CD4-positive, alpha-beta T cell treated with Interleukin-6 at 100 ng/mL for 8 hours (primary cell): ENCODE measurements at regions not wholly inside any gene's neighbourhood (a gene's known extent, or its start where the extent isn't known, plus 50 kb on each side); places are given as distances from the start of the nearest gene placed in this dataset.
A peak's percentile ranks its signal among the peaks of the same experiment; 100 is the strongest.

ENCODE experiments used
- DNase-seq: peaks from one replicate; pipeline ENCODE4 v3.0.0-alpha.2; 2020; ENCODE audit warnings: mixed read lengths, low spot score

- no peak for DNase-seq
These were observed 102.8 kb downstream of the MAF start for GRCh38 chr16:79497606-79498350.

DNA sequence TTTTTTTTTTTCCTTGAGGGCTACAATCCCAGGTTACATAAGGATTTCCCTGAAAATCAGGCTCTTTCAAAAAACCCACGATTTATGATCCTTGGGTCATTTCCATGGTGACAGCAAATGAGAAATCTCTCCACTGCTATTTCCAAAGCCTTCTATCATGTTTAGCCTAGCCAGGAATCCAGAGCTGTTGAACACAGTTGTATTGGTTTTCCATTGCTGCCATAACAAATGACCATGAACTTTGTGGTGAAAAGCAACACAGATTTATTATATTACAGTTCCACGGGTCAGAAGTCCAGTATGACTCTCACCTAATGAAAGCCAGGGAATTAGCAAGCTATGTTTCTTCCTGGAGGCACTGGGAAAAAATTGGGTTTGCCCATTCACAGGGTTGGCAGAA lies 106.6 kb downstream of the MAF start:
- no peak for DNase-seq

- DNase-seq = no peak
These were observed 108.5 kb downstream of the MAF start for GRCh38 chr16:79492036-79492435.

DNA sequence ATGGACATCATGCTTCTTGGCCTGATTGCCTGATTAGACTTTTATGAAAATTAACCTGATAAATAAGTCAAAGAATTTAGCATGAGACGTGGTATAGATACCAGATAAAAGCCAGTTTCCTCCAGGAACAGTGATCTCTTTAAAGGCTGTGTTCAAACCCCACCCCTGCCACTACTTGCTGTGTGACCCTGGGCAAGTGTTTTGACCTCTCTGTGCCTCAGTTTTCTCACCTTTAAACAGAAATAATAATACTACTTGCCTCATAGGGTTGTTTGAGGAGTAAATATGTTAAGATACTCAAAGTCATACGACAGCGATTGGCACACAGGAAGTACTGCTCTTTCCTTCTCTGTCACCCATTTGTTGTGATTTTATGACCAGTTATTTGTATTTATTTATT lies 115.5 kb downstream of the MAF start:
- DNase-seq = no peak

DNA sequence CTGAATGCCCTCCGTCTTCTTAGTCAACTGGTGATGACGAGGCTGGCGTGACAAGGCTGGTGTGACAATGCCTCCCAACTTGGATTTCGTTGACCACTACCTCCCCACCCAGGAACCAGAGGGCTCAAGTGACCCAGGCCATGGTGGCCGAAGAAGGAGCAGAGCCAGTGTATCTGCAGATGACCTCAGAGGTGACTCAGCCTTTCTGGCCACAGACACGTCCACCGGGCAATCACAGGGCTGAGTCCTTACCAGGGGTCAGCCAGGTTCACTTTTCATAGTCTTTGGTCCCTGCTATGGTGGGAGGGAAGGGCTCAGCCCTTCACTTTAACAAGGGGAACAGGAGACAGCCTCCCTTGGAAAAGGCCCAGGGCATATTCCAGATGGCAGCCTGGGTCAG lies 116.3 kb downstream of the MAF start:
- DNase-seq = no peak

- DNase-seq = no peak
These were observed 117.2 kb downstream of the MAF start for GRCh38 chr16:79483336-79483735.

- DNase-seq = no peak
These were observed 118.5 kb downstream of the MAF start for GRCh38 chr16:79482011-79482410.

GRCh38 chr16:79480929-79481328 lies 119.6 kb downstream of the MAF start:
- no peak for DNase-seq

GRCh38 chr16:79480056-79480455 lies 120.5 kb downstream of the MAF start:
- DNase-seq = no peak

DNA sequence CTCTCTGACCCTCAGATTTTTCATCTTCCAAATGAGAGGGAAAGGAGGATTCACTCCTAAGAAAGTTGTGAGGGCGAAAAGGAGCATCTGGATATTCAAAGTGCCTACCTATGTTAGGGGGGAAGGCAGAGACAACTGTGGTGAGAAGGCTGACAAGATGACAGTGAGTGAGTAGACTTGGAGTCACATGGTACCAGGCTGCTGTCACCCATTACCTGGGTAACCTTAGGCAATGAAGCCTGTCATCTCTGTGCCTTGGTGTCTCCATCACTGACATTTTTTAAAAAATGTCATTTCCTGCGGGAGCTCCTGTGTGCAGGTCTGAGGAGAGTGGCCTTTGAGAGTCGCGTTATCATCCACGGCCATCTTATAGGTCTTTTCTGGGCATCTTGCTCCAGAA lies 124.0 kb downstream of the MAF start:
- no peak for DNase-seq

GRCh38 chr16:79475841-79476240 lies 124.7 kb downstream of the MAF start:
- no peak for DNase-seq

DNA sequence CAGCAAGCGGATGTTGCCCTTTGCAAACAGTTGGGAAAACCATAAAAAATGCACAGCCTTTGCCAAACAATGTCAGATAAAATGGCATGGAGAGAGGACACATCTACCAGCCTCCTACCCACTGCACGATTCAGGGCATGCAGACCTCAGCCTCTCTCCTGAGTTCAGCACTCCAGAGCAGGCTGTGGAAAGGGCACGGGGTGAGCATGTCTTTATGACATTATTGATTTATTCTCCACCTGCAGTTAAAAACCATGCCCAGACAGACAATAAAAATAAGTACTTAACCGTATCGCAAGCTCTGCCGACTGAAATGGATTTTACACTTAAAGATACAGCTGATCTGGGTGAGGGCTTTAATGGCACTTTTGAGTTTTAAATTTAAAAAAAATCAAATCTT lies 127.1 kb downstream of the MAF start:
- DNase-seq = no peak

- no peak for DNase-seq
These were observed 128.1 kb downstream of the MAF start for GRCh38 chr16:79472426-79472825.

- no peak for DNase-seq
These were observed 130.5 kb downstream of the MAF start for GRCh38 chr16:79469999-79470398.

GRCh38 chr16:79468631-79469030 lies 131.9 kb downstream of the MAF start:
- no peak for DNase-seq

DNA sequence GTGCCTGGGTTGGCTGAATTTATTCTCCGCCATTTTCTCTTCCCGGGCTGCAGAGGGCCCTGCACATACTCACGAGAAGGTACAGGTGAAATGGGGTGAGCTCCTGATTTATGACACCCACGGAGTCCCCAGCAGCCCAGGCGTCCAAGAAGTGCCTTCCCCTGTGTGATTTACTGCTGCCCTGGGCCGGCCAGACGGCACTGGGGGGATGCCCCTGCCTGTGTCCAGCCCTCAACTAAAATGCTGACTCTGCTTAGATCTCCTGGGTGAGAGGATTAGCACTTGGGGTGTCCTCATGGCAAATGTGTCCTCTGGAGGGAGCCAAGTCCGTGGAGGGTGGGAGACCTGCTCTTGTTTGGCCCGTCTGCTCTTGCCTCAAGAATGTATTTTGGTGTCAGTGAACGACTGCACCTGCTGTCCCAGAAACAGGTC lies 132.4 kb downstream of the MAF start:
- DNase-seq = no peak

DNA sequence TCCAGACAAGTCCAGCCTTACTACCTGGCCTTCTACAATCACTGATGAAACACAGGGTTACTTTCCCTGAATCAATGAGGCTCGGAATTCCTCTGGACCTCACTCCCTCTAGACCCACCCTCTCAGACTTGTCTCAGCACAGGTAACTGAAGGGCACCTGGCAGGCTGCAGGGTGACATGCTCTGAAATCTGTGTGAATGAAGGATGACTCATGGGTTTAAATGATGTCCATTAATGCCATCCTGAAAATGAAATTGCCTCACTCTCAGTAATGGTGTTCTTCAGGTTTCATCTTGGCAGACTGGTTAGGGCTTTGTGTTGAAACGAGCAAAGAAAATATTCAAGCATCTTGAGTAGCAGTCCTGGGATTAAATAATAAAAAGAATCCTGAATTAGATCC lies 134.4 kb downstream of the MAF start:
- DNase-seq = no peak

- DNase-seq = no peak
These were observed 136.7 kb downstream of the MAF start for GRCh38 chr16:79463841-79464240.

GRCh38 chr16:79456036-79456435 lies 144.5 kb downstream of the MAF start:
- no peak for DNase-seq

DNA sequence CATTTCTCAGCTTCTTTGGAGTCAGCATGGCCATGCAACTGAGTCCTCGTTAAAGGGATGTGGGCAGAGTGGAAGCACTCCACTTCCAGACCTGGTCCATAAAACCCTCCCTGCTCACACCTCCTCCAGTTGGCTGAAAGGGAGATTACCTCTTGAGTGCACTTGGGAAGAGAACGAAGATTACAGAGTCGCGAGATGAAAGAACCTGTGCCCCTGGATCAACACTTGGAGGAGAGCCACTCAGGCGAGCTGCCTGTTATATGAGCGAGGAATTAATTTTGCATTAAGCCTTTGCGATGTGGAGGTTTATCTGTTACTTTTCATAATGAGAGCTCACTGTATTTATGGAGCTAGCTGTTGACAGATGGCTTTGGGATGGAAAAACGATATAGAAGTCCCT lies 147.9 kb downstream of the MAF start:
- DNase-seq = no peak

DNA sequence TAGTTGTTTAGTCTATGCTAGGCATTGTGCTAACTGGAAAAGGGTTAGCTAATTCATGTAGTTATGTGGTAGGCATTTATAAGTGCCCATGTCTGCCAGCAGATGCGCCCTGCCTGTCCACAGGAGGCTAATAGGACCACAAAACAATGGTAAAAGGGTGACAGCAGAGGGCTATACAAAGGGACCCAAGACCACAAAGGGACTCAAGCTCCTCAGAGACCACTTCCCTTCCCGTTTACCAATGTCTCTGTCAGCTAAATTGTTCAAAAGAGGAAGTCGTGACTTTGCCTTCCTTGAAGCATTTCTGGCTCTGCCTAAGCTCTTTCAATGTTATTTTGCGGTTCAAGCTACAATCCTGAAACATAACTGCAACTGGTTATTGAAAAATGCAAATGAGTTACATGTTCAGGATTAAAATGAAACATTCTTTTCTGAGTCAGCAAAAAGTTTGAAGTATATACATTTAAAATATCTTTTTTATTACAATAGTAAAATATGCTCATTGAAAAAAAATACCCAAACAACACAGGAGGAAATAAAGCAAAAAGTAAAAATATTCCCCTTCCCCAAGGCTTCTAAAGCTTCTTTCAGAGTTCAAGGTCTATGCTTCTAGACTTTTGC lies 149.2 kb downstream of the MAF start:
- peak; percentile 5 for DNase-seq

DNA sequence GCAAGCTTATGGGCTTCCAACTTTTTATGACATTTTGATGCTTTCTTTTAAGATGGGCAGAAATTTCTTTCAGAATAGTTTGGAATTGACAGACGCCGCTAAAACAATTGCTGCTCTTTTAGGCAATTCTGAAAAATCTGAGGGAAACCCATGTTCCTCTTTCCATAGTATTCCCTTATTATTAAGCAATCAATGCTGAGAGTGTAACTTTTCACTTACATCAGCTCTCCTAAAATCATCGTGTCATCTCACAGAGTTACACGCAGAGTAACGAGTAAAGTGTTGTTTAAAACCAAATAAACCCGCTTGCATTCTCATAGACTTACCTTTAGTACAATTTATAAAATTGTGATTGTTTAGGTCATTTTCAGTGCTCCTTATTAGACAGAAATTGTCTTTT lies 150.6 kb downstream of the MAF start:
- no peak for DNase-seq

DNA sequence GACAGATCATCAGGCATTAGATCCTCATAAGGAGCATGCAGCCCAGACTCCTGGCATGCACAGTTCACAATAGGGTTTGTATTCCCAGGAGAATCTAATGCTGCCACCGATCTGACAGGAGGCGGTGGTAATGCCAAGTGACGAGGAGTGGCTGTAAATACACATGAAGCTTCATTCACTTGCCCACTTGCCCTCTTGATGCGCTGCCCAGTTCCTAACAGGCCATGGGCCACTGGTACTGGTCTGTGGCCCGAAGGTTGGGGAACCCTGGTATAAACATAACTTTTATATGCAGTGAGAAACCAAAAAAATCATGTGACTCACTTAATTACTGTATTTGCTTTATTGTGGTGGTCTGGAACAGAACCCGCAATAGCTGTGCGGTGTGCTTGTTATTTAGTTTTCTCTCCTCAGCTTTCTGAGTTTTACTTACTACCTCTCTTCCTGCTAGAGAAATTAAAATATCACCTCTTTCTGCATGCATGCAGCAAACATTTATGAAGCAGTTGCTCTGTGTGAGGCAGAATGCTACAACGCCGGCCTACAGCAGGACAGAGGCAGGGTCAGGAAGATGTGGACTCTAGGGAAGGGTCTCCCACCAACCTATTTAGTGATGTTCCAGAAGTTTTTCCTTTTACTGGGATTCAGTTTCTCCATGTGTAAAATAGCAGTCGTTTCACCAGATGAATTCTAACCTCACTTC lies 151.3 kb downstream of the MAF start:
- no peak for DNase-seq
